RWPE1 (cell line): ENCODE measurements at regions not wholly inside any gene's neighbourhood (a gene's known extent, or its start where the extent isn't known, plus 50 kb on each side); places are given as distances from the start of the nearest gene placed in this dataset.

Experiments
- CTCF ChIA-PET: fragments of 350-600 bp; sonication (Branson Sonifier 250); formaldehyde crosslinking; extraction: SDS; loops from one replicate; lab custom pipeline; 2021; lab: Yijun Ruan, JAX
- POLR2A ChIA-PET: fragments of 400-600 bp; formaldehyde crosslinking; extraction: SDS; loops from one replicate; lab custom pipeline; 2020; ENCODE audit warnings: antibody characterized with exemption; ENCODE audit not compliant: low non-redundant PET; lab: Yijun Ruan, JAX
- DNase-seq: peaks from one replicate; pipeline ENCODE4 v3.0.0; 2012; ENCODE audit warnings: low spot score
- H3K27ac ChIP-seq: fragments of 450-650 bp; 2 replicates; pipeline ENCODE4 v1.5.1; 2017
- CTCF ChIP-seq: fragments of 450-650 bp; conservative IDR thresholded peaks from 2 replicates; pipeline ENCODE4 v1.5.1; 2017; ENCODE audit warnings: low read depth, mild to moderate bottlenecking

GRCh38 chr18:55085557-55086285 is 126.5 kb upstream of the CCDC68 start:
- H3K27ac ChIP-seq, result no peak overlapping the region
- ChIA-PET CTCF (no interaction called here), POLR2A (no interaction called here)
- TF ChIP-seq CTCF, result no peak
- DNase-seq, result no peak

- no peak for TF ChIP-seq CTCF
- no peak overlapping the region for H3K27ac ChIP-seq
- ChIA-PET POLR2A (no interaction called here), CTCF (no interaction called here)
- no peak for DNase-seq
Measured at GRCh38 chr18:55084550-55084949, 125.3 kb upstream of the CCDC68 start.

- H3K27ac ChIP-seq, result no peak overlapping the region
- ChIA-PET CTCF (no interaction called here), POLR2A (no interaction called here)
- no peak for DNase-seq
- TF ChIP-seq CTCF, result no peak
Measured at GRCh38 chr18:55083461-55083860, 124.2 kb upstream of the CCDC68 start.

GRCh38 chr18:55079481-55080355 is 120.5 kb upstream of the CCDC68 start:
- ChIA-PET CTCF (no interaction called here), POLR2A (interaction anchor here (0.5 kb wide), 1 partner anchor 432 kb away, joined by 3 read pairs; no protein-coding TSS in a partner anchor)
- DNase-seq, result no peak
- no peak for TF ChIP-seq CTCF
- H3K27ac ChIP-seq, result no peak overlapping the region

GRCh38 chr18:55079067-55079466 is 119.8 kb upstream of the CCDC68 start:
- ChIA-PET CTCF (no interaction called here), POLR2A (no interaction called here)
- no peak overlapping the region for H3K27ac ChIP-seq
- TF ChIP-seq CTCF, result no peak
- DNase-seq, result no peak

- CTCF ChIA-PET, result no interaction called here
- no peak overlapping the region for H3K27ac ChIP-seq
- no peak for DNase-seq
- POLR2A ChIA-PET, result no interaction called here
- TF ChIP-seq CTCF, result no peak
Measured at GRCh38 chr18:55078303-55078932, 119.2 kb upstream of the CCDC68 start.
